Fibroblast of lung (primary cell): ENCODE measurements at regions not wholly inside any gene's neighbourhood (a gene's known extent, or its start where the extent isn't known, plus 50 kb on each side); places are given as distances from the start of the nearest gene placed in this dataset.

ENCODE experiments used
- EZH2 ChIP-seq: IDR thresholded peaks from 2 replicates; pipeline ENCODE4 v1.5.1; 2012; ENCODE audit warnings: low read length, control low read depth, mild to moderate bottlenecking; ENCODE audit errors: missing control alignments
- TF ChIP-seq, protein P1 (sequence below), 2 donors: IDR thresholded peaks in 1 of 2; conservative IDR thresholded peaks in 1 of 2; 1 replicate in 1 of 2; 2 replicates in 1 of 2; pipeline ENCODE4 v1.5.1; 2011 to 2012; ENCODE audit warnings: low read length in 2 of 2, control low read depth in 1 of 2, inconsistent platforms in 1 of 2, low read depth in 1 of 2, mild to moderate bottlenecking in 1 of 2

DNA sequence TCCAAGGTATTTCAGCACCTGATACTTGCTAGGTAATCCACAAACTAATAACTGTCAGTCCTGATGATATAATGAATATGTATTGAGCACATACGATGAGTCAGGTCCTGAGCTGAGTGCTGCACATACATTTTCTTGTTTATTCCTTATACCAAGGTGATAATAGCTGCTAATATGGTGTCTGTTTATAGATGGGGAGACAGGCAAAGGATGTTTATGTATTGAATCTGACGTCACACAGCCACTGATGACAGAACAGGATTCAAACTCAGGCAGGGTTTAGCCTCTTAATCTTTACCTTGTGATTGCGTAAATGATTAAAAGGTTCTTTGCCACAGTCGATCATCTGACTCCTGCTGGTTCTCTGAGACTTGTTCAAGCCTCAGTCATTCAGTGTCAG is 609.9 kb upstream of the CPEB2 start:
- TF ChIP-seq EZH2, result no peak
- TF ChIP-seq, protein P1, sequence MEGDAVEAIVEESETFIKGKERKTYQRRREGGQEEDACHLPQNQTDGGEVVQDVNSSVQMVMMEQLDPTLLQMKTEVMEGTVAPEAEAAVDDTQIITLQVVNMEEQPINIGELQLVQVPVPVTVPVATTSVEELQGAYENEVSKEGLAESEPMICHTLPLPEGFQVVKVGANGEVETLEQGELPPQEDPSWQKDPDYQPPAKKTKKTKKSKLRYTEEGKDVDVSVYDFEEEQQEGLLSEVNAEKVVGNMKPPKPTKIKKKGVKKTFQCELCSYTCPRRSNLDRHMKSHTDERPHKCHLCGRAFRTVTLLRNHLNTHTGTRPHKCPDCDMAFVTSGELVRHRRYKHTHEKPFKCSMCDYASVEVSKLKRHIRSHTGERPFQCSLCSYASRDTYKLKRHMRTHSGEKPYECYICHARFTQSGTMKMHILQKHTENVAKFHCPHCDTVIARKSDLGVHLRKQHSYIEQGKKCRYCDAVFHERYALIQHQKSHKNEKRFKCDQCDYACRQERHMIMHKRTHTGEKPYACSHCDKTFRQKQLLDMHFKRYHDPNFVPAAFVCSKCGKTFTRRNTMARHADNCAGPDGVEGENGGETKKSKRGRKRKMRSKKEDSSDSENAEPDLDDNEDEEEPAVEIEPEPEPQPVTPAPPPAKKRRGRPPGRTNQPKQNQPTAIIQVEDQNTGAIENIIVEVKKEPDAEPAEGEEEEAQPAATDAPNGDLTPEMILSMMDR (conservative IDR thresholded peaks at IDR 0.05 in 1 of 2, IDR thresholded peaks at IDR 0.05 in 1 of 2; ENCODE audit: low read depth in 1 of 2, low read length in 2 of 2), result no peak
